Stimulated activated CD4-positive, alpha-beta T cell treated with anti-CD3 and anti-CD28 coated beads, Interleukin-4, amount 100 ng/mL, for 4 hours (primary cell): ENCODE measurements at regions not wholly inside any gene's neighbourhood (a gene's known extent, or its start where the extent isn't known, plus 50 kb on each side); places are given as distances from the start of the nearest gene placed in this dataset.
"Not testable (repeated sequence)": the region's sequence is repeated elsewhere in the genome, so short reads cannot be mapped to it uniquely, and the experiment has no call there.

Source experiments
- DNase-seq, 2 experiments: peaks; one replicate each; pipeline ENCODE4 v3.0.0-alpha.2; 2020

DNA sequence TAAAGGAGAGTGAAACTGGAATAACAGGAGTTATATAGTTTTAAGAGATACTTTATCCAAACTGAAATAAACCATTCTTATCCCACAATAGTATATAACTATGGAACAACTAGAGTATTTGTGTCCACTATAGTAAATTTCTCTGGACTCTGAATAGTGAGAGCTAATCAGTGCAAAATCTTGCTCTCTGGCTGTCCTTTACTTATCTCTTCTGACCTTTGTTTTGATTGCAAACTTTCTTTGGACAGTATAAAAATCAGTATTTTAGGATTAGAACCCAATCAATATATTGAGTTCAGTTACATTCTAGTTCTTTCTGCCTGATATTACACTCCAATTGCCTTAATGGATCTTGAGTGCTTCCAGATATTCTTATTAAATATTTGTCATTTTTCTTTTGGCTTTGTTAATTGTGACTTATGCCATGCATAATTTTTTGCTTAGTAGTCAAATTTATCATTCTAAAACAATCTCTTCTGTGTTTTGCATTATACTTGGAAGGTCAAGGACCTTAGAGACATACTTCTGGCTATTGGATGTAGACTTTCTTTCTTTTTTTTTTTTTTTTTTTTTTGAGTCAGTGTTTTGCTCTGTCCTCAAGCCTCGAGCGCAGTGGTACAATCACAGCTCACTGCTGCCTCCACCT, 89.9 kb upstream of the AMN1 start:
- DNase-seq: no peak

DNA sequence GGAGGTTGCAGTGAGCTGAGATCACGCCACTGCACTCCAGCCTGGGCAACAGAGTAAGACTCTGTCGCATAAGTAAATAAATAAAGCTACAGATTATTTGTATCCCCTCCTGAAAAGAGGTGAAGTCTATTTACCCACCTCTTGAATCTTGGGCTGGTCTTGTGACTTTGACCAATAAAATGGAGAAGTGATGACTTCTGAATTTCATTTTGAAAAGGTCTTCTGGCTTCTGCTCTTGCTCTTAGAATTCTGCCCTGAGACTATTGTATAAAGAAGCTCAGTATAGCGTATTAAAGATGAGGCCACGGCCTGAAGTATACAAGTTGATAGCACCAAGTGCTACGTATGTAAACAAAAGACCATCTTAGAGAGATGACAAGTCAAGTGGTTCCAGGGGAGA, 88.3 kb upstream of the AMN1 start:
- DNase-seq: no peak

DNA sequence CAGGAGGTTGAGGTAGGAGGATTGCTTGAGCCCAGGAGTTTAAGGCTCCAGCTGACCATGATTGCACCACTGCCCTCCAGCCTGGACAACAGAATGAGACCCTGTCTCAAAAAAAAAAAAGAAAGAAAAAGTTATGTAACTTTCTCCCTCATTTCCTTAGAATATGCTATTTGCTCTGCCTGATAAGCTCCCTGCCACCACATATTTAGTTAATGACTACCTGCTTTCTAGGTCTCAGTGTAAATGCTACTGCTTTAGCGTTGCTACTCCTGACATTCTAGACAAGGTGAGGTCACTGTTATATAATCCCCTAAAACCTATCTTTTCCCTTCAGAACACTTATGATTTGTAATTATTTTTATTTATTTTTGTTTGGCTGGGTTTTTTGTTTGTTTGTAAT, 86.3 kb upstream of the AMN1 start:
- DNase-seq: no peak

DNA sequence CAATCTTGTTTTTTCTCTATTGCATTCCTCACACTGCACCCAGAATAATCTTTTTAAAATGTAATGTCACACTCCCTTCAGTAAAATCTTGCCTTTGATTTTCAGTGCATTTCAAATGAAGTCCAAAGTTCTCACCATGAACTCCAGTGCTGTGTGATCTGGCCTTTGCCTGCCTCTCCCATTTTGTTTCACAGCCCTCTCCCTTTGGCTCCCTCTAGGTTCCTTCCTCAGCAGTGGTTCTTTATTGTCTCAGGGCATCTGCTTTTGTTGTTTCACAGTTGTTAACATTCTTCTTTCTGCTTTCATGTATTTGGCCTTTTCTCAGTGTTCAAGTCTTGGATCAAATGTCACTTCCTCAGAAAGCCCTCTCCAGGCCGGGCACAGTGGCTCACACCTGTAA, 84.5 kb upstream of the AMN1 start:
- no peak for DNase-seq

DNA sequence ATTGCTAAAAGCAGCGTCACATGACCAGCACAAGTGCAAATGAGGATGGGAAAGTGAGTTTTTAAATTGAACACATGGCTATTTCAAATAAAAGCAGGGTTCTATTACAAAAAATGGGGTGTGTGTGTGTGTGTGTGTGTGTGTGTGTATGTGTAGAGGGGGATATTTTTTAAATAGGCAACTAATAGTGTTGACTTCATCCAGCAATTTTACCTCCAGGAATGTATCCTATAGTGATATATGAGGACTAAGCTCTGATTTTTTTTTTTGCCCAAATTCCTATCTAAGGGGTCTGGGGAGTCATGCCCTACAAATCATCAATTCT, 78.9 kb upstream of the AMN1 start:
- DNase-seq: no peak

DNA sequence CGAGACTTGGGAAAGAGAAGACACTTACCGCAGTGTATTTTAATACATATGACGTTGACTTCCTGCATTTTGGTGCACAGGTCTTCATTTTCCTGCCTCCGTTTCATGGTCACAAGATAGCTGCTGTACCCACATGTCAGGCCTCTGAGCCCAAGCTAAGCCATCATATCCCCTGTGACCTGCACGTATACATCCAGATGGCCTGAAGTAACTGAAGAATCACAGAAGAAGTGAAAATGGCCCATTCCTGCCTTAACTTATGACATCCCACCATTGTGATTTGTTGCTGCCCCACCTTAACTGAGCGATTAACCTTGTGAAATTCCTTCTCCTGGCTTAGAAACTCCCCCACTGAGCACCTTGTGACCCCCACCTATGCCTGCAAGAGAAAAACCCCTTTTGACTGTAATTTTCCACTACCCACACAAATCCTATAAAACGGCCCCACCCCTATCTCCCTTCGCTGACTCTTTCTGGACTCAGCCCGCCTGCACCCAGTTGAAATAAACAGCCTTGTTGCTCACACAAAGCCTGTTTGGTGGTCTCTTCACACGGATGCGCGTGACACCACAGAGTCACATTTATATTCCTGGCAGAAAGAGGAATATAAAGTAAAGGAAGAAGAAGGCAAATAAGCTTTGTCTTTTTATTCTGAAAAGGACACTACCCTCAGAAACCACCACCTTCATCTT, 78.4 kb upstream of the AMN1 start:
- peak; percentile 2 to 50 for DNase-seq

DNA sequence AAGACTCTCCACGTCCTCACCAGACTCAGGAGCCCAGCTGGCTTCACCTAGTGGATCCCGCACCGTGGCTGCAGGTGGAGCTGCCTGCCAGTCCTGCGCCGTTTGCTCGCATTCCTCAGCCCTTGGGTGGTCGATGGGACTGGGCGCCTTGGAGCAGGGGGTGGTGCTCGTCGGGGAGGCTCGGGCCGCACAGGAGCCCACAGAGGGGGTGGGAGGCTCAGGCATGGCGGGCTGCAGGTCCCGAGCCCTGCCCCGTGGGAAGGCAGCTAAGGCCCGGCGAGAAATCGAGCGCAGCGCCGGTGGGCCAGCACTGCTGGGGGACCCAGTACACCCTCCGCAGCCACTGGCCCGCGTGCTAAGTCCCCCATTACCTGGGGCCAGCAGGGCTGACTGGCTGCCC, 76.9 kb upstream of the AMN1 start:
- DNase-seq: not testable (repeated sequence)

DNA sequence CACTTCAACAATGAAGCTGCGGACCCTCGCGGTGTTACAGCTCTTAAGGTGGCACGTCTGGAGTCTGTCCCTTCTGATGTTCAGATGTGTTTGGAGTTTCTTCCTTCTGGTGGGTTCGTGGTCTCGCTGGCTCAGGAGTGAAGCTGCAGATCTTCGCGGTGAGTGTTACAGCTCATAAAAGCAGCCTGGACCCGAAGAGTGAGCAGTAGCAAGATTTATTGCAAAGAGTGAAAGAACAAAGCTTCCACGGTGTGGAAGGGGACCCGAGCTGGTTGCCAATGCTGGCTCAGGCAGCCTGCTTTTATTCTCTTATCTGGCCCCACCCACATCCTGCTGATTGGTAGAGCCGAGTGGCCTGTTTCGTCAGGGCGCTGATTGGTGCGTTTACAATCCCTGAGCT, 75.9 kb upstream of the AMN1 start:
- peak in 1 of 2 experiments; percentile 7 for DNase-seq

DNA sequence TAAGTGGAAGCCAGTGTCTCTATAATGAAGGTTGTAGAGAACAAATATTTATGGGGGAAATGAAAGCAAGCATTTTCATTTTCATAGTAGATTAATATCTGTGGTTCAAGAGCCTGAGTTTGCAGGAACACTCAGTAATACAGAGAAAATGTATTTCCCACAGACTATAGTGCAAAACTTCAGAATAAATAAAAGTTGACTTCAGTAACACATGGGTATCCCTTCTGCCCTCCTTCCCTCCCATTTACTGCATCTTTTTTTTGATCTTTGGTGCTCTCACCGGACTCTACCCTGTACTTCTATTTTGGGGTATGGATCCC, 75.3 kb upstream of the AMN1 start:
- no peak for DNase-seq

DNA sequence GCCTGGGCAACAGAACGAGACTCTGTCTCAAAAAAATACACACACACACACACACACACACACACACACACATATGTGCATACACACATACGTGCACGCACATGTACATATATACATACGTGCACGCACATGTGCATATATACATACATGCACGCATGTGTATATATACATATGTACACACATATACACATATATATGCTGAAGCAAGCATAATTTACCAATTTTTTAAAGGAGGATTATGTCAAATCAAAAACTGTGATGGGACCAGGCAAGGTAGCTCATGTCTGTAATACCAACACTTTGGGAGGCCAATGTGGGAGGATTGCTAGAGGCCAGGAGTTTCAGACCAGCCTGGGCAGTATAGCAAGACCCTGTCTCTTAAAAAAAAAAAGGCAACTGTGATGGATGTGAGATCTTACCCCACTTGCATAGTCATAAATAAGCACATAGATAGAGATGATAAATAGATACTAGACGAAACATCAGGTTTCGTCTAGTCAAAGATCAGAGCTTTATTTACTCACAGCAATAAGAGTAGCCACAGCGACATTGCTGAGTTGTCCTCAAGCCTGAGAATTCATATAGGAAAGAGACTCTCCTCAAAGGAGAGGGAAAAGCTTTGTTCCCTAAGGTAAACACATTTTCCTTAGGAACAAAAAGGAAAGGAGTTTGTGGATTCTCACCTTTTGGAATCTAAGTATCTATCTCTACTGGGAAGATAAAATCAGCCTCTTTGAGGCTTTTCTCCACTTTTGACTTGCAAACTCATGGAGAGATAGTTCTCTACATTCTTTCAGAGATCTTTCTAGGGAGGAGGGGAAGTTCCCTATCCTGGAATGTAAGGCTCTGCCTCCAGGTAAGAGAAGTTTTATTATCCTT, 74.7 kb upstream of the AMN1 start:
- no peak for DNase-seq

DNA sequence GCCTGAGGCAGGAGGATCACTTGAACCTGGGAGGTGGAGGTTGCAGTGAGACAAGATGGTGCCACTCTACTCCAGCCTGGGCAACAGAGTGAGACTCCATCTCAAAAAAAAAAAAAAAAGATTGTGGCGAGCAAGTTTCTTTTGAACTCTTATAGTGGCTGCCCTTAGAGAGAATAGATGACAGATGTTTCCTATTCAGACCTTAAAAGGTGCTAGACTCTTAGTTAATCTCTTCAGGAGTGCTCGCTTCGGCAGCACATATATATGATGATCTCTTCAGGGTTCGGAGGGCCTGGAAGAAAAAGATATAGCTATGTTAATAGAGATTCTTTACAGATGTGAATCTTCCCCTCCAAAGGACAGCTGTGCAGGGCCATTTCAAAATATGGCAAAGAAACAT, 73.1 kb upstream of the AMN1 start:
- no peak for DNase-seq

DNA sequence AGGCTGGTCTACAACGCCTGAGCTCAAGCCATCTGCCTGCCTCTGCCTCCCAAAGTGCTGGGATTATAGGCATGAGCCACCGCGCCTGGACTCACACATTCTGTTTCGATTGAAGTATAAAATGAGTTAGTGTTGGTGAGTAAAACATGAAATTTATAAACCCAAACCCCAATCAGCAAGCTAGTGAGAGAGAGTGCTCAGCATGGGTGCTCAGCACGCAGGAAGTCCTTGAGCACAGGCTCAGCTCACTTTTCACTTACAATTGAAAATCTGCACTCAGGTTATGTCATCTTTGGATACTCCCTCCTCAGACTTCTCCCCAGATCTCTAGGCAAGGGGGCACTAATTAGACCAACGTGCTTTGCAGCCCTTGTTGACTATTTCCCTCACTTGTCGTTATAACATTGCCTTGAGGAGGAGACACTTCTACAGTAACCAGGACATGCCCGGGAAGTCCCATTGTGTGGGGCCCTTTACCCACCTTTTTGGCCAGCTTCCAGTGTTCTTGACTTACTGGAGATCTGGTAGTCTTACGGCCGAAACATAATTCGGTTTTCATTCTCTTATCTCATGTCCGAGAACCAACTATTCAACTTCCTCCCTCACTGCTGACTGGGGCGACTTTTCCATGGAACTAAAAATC, 68.5 kb upstream of the AMN1 start:
- DNase-seq: peak in 1 of 2 experiments; percentile 9

DNA sequence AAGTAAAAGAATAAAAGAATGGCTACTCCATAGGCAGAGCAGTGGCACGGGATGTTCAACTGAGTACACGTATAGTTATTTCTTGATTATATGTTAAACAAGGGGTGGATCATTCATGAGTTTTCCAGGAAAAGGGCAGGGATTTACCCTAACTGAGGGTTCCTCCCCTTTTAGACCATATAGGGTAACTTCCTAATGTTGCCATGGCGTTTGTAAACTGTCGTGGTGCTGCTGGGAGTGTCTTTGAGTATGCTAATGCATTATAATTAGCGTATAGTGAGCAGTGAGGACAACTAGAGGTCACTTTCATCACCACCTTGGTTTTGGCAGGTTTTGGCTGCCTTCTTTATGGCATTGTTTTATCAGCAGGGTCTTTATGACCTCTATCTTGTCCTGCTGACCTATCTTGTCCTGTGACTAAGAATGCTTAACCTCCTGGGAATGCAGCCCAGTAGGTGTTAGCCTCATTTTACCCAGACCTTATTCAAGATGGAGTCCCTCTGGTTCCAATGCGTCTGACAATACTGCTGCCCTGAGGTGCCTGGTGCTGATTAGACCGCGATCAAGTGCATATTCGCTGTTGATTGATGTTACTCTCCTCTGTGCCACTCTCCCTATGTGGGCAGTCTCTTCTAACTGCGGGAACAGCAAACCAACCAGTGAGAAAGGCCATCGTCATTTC, 67.6 kb upstream of the AMN1 start:
- no peak for DNase-seq

DNA sequence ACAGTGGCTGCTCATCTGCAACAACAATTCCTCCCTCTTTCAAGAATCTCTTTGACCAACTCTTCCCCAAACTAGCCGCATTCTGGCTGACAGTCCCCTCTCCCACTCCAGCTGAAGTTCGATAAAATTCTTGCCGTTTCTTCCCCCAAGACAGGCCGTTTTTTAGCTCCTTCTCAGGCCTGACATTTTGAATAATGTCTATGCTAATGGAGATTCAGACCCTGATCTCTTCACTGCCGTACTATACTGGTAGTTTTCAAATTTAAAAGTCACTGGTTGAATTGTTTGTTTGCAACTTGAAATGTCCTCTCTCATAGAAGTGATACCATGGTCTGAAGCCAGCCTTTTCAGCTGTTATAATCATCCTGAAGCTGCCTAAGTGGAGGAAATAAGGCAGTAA, 65.9 kb upstream of the AMN1 start:
- no peak for DNase-seq

DNA sequence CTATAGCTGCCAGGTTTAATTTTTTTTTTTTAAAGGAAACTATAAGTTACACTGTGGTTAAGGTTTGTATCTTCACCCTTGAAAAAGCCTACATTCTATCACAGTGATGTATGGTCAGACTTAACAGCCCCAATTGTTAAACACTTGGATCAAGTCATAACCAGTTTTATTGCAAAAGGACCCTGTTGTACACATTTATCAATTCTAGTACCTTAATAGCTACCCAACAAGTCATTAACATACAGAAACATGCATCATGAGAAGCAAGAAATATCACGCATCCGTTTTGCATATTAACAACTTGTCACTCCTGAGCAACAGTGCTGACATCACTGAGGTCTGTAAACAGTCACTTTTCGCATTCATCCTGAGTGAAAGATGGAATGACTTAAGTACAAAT, 62.4 kb upstream of the AMN1 start:
- DNase-seq: not testable (repeated sequence)

DNA sequence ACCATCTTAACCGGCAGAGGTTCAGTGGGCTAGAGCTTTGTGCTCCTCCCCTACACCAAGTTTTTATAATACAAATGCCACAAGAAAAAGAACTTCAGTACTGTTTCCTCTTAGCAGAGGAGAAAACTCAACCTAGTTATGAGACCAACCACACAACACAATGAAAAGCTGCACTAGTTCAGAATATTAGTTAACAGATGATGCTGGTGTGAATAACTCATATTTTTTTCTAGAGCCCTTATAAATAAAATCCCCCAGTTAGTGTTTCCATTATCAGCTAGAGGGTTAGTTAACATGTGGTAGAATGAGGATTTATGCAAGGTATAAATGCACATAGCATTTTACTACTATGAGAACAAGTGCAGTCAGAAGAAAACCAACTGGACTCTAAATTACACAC, 61.9 kb upstream of the AMN1 start:
- no peak for DNase-seq

DNA sequence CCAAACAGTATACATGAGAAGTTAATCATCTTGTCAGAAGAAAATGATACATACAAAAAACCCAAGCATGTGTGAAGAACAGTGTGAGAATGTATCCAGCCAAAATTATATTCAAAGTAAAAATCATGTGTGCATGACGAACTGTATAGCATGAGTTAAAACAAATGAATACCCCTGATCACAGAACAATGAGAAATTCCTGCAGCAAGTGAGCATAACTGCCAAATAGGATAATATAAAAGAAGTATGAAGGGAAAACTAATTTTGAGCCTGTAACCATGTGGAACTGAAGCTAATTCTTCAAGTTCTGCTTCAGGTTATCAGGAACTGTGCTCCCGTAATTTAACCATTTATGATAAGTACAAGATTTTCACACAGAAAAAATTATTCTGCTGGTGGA, 56.5 kb upstream of the AMN1 start:
- no peak for DNase-seq

DNA sequence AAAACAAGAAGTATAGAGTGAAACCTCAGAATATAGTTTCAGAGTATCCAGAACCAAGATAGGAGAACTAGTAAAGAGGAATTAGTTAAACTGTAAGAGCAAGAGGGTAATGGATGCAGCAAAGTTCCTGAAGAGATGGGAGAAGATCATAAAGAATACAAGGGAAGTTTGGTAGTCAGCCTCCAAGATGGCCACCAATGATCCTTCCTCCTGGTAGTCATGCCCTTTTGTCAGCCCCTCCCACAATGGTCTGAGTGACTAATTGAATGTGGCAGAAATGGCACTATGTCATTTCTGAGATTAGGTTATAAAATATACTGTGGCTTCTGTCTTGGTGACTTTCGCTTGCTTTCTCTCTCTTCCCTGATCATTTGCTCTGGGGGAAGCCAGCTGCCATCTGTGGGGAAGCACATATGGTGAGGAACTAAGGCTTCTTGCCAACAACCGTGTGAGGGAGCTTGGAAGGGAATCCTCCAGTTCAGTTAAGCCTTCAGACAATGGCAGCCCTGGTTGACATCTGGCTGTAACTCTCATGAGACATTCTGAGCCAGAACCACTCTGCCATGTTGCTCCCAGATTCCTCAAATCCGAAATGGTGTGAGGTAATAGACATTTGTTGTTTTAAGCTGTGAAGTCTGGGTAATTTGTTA, 55.3 kb upstream of the AMN1 start:
- no peak for DNase-seq

DNA sequence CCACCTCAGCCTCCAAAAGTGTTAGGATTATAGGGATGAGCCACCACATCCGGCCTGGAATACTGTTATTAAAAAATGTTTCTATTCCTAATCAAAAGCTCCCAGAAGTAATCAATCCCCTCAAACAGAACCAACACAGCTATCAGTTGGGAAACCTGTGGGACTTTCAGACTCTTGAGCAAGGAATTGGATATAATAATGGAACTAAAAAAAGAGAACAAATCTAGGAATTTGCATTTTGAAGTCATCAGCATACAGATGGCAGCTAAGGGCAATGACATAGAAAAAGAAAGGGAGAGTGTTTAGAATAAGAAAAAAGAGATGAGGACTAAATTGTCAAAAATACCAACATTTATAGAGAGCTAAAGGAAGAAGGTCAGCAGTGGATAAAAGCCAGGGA, 54.7 kb upstream of the AMN1 start:
- no peak for DNase-seq

DNA sequence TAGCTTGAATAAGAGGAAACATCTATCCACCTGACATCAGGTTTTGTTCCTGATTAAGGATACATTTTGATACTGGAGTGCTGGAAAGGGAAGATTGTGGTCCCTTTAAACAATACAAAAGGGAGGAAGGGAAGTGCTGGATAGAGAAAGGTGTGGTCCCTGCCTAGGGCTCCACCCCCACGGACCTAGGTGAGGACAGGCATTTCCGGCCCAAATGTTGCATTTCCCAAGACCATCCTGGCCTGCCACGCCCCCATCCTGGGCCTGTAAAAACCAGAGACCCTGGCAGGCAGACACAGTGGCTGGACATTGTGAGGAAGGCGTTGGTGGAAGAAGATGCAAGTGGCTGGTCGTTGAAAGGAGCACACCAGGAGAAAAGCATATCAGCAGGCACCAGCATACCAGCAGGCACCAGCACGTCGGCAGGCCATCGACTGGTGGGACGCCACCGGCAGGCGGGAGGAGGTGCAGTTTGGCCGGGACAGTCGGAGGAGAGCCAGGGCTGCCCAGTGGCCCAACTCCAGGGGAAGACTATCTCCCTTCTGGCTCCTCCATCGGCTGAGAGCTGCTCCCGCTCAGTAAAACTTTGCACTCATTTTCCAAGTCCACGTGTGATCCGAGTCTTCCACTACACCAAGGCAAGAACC, 53.2 kb upstream of the AMN1 start:
- DNase-seq: no peak

DNA sequence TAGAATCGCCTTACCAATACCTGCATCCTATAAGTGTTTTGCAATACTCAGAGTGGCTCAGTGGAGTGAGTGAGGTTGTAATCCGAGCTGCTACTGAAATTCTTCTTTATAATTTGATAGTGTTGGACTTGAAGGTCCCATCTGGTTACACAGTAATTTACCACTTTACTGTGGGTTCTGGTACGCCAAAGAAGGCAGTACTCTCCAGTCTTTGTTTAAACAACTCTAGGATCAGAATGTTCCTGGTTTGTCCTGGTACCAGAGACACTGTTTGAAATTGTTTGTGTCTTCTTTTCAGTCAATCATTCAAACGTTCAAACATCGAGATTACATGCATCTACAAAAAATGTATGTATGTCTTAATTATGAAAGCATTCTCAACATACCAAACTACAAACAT, 51.3 kb upstream of the AMN1 start:
- DNase-seq: no peak

DNA sequence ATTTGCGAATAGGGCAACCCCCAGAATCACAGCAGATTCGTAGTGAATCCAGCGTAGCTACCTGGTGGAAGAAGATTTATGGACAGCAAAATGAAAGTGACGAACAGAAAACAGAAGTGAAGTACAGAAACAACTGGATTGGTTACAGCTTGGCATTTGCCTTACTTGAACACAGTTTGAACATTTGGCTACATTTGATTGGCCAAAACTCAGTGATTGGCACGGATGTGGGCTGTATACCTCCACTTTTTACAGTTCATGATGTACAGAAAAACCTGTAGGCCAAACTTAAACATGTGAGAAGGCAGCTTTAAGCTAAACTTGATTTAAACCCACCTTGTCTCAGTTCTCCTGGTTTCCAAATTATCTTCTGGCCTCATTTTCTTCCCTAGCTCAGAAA, 49.9 kb upstream of the AMN1 start:
- no peak for DNase-seq
